NCI-H446 (cell line): ENCODE measurements at regions not wholly inside any gene's neighbourhood (a gene's known extent, or its start where the extent isn't known, plus 50 kb on each side); places are given as distances from the start of the nearest gene placed in this dataset.

Experiments used
- DNase-seq, 2 experiments: peaks; one replicate each; lab custom pipeline; 2025; lab: John Stamatoyannopoulos, UW

GRCh38 chr13:24083141-24083540 is 77.4 kb upstream of the SPATA13 start:
- DNase-seq = no peak

DNA sequence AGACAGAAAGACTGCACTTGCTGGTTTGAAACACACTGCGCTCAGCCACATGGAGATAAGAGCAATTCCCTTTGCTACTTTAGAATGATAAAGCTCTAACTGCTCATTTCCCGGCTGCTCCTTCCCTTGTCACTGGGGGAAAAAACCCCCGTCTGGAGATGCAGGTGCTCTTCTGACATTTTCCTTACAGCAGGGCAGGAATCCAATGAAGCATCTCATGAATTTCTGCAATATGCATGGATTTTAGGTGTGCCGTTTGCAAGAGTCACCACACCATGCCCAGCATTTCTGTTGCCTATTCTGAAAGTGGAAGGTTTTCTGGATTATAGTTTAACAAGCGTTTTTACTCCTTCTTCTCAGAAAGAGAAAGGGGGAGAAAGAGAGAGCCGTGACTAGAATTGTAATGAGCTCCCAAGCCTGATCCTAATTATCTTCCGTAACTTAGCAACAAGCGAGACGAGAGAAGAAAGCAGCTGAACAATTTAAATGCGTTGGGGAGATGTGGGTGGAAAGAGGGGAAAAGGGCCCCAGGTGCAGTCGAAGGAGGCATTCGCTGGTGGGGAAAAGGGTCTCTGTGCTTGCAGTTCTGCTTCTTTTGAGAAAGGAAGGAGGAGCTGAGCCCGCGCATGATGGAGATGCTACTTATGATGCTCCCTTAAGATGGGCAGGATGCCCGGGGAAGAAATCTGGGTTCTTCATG is 76.6 kb upstream of the SPATA13 start:
- DNase-seq = no peak

GRCh38 chr13:24085662-24086061 is 74.9 kb upstream of the SPATA13 start:
- no peak for DNase-seq

DNA sequence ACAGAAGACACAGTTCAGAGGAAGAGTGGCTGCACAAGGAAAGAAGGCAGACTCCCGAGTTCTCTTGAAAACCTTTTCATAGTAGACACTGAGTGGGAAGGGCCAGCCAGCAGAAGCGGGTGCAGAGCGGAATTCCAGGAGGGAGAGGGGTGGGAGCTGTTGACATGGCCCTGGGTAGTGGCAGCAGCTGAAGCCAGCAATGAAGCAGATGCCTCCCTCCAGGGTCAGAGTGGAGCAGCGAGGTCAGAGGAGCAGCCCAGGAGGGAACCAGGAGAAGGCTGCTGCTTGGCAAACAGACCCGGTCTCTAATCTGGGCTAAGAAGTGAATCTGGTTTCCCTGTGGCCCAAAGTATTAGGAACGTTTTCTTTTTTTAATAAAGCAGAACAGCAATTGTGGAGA is 73.9 kb upstream of the SPATA13 start:
- no peak for DNase-seq

GRCh38 chr13:24087605-24088225 is 72.8 kb upstream of the SPATA13 start:
- DNase-seq = no peak

DNA sequence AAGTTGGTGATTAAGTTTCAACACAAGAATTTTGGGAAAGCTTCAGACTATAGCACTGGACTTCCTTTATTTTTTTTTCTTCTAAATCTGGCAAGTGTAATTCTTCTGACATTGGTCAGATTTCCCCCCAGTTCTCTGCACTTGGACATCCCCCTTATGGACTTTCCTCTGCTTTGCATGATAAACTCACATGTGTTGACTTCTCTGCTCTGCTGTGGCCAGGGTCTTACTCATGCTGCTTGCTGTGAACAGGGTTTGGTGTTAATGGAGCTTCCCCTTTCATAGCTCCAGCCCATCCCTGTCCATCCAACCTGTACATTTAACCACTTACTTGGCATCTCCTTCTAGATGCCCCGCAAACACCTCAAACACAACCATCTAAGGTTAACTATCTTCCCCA is 70.5 kb upstream of the SPATA13 start:
- no peak for DNase-seq

DNA sequence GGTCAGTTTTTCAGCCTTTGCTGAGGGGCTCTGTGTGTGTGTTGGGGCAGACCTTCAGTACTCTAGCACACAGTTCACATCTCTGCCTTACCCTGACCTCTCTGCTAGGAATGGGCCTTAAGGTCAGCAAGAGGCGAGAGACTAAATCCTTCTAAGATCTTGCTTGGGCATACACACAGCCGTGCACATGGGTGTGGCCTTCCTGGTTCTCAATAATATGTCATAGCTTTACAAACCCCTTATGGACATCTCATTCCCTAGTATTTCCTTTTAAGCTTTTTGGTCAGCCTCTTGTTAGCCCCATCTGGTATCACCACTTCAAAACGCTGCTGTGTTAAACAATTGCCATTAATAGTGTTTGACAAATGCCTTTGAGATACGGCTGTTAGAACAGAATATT is 69.4 kb upstream of the SPATA13 start:
- no peak for DNase-seq

GRCh38 chr13:24092108-24092507 is 68.4 kb upstream of the SPATA13 start:
- DNase-seq = no peak

DNA sequence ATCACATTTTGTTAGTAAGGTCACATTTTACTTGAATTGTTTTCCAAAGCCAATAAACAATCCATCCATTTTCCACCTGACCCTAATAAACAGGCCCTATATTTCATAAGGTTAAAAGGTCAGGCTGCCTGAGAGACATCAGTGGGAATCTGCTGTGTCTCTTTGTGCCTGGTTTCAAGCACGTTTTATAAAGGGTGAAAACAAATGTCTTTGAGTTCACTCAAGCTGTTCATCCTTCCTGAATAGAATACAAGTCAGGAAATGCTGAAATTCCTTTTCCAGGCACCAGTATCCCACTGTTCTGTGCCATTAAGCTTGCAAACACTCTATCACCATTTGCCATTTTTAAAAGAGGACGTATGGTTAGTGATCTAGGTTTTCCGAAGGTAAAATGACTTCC is 67.5 kb upstream of the SPATA13 start:
- DNase-seq = no peak

DNA sequence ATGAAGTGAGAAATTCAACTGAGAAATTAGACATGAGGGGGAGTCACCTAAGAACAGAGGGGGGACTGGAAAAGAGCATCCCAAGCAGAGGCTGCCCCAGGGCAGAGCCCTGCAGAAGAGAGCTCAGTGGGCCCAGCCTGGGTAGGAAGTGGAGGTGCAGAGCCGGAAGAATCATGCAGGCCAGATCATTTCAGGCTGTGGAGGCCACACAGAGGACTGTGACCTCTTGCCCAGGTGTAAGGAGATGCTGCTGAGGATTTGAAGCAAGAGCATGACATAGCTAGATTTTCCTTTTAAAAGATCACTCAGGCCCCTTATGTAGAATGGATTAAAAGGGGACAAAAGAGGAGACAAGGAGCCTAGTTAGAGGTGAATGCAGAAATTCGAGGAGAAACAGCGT is 63.9 kb upstream of the SPATA13 start:
- no peak for DNase-seq

DNA sequence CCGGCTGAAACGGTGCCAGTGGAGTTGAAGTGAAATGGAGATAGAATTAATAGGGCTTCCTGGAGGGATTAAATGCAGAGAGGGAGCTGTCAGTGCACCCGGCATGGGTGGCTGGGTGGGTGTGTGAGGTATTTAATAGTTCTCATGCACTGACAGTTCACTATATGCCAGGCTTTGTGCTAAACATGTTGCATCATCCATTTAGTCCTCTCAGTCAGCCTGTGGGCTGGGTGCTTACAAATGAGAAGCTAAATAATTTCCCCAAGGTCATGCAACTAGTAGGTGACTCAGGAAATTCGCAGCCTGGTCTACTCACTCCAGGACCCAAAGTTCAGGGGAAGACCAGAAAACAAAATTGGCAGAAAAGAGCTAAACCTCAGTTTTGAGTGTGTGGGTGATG is 63.5 kb upstream of the SPATA13 start:
- DNase-seq = no peak

GRCh38 chr13:24097667-24098066 is 62.9 kb upstream of the SPATA13 start:
- DNase-seq = no peak

- no peak for DNase-seq
Observed at GRCh38 chr13:24099490-24099889, 61.0 kb upstream of the SPATA13 start.

- DNase-seq = no peak
Observed at GRCh38 chr13:24100188-24100587, 60.3 kb upstream of the SPATA13 start.

- no peak for DNase-seq
Observed at GRCh38 chr13:24103782-24104372, 56.6 kb upstream of the SPATA13 start.

DNA sequence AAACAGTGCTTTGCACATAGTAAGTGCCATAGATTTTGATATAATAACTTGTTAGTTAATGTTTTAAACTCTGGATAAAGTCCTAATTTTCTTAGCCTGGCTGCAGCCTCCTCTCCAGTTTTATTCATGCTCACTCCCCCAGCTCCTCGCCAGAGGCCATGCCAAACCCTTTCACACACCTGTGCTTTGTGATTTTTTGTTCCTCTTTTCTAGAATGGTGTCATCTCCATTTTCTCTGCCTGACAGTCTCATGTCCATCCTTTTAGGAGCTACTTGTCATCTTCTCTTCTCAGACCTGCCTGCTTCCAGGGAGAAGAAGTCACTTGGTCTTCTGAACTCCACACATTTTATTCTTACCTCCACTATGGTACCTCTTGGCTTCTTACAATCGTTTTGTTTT is 55.8 kb upstream of the SPATA13 start:
- no peak for DNase-seq

DNA sequence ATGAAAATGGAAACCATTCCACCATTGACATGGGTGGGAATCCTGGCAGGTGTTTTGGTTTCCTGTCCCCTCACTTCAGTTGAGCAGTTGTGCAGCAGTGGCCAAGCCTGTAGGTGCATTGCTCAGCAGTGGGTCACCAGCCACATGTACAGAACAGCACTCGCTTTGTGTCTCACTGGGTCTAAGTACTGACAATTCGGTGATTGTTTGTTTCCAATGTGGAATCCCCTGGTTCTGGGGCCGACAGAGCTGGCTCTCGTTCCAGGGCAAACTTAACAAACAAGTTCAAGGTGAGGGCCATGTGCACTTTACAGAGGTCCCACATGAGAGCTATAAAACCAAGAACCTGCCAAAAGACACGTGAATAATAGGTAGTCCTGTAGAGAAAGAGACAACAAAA is 54.1 kb upstream of the SPATA13 start:
- no peak for DNase-seq

DNA sequence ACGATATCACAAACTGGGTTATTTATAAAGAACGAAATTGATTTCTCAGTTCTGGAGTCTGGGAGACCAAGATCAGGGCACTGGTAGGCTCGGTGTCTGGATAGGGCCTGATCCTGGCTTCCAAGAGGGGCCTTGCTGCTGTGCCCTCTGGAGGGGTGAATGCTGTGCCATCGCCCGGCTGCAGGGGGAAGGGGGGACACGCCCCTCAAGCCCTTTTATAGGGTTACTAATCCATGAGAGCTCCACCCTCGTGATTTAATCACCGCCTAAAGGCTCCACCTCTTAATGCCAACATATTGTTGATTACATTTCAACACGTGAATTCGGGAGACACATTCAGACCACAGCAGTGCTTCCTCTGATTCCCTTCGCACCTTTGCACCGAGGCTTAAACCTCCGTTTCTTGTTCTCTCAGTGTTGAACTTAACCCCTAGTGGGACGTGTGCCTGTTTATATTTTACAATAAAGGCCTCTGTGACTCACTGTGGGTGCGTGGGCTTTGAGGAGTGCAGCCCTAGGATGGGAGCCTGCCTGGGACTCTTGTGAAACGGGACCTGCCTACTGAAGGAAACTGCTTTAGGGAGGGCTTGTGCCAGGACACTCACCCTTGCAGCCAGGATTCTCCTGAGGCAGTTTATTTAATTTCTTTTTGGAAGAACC is 52.4 kb upstream of the SPATA13 start:
- no peak for DNase-seq

GRCh38 chr13:24108615-24108965 is 51.9 kb upstream of the SPATA13 start:
- DNase-seq = no peak

- DNase-seq = no peak
Observed at GRCh38 chr13:24110011-24110410, 50.5 kb upstream of the SPATA13 start.
